ENCODE measurements at regions not wholly inside any gene's neighbourhood (a gene's known extent, or its start where the extent isn't known, plus 50 kb on each side); places are given as distances from the start of the nearest gene placed in this dataset.
"Not testable (repeated sequence)": the region's sequence is repeated elsewhere in the genome, so short reads cannot be mapped to it uniquely, and the experiment has no call there.

- no peak overlapping the region for H3K27ac Mint-ChIP-seq
- no peaks in the 10 kb centered on the region for H3K9me3 Mint-ChIP-seq
- no peak overlapping the region for H3K4me3 Mint-ChIP-seq
- no peaks in the 10 kb centered on the region for H3K27me3 Mint-ChIP-seq
- no peaks in the 10 kb centered on the region for H3K36me3 Mint-ChIP-seq
- H3K4me1 Mint-ChIP-seq = no peaks in the 10 kb centered on the region
Measured at GRCh38 chr3:165716592-165716991, 120.6 kb downstream of the BCHE start.

GRCh38 chr3:165713479-165713878 is 123.7 kb downstream of the BCHE start:
- no peaks in the 10 kb centered on the region for H3K36me3 Mint-ChIP-seq
- H3K4me1 Mint-ChIP-seq = no peaks in the 10 kb centered on the region
- H3K4me3 Mint-ChIP-seq = no peak overlapping the region
- no peaks in the 10 kb centered on the region for H3K9me3 Mint-ChIP-seq
- no peaks in the 10 kb centered on the region for H3K27me3 Mint-ChIP-seq
- H3K27ac Mint-ChIP-seq = no peak overlapping the region

GRCh38 chr3:165712382-165712781 is 124.8 kb downstream of the BCHE start:
- Mint-ChIP-seq H3K27me3 (no peaks in the 10 kb centered on the region), H3K36me3 (no peaks in the 10 kb centered on the region), H3K4me3 (no peak overlapping the region)

GRCh38 chr3:165697910-165698309 is 139.3 kb downstream of the BCHE start:
- H3K36me3 Mint-ChIP-seq = no peaks in the 10 kb centered on the region
- peaks cover 4% of the 10 kb centered on the region for H3K9me3 Mint-ChIP-seq

More at GRCh38 chr3:165712382-165712781, 124.8 kb downstream of the BCHE start:
- no peaks in the 10 kb centered on the region for H3K9me3 Mint-ChIP-seq
- H3K4me1 Mint-ChIP-seq = no peaks in the 10 kb centered on the region
- no peak overlapping the region for H3K27ac Mint-ChIP-seq

GRCh38 chr3:165696496-165696895 is 140.7 kb downstream of the BCHE start:
- Mint-ChIP-seq H3K9me3 (peaks cover 11% of the 10 kb centered on the region), H3K27ac (no peak overlapping the region), H3K4me1 (no peaks in the 10 kb centered on the region), H3K36me3 (no peaks in the 10 kb centered on the region), H3K27me3 (no peaks in the 10 kb centered on the region), H3K4me3 (no peak overlapping the region)

More at GRCh38 chr3:165697910-165698309, 139.3 kb downstream of the BCHE start:
- Mint-ChIP-seq H3K4me1 (no peaks in the 10 kb centered on the region), H3K27me3 (no peaks in the 10 kb centered on the region), H3K4me3 (no peak overlapping the region), H3K27ac (no peak overlapping the region)

GRCh38 chr3:165683947-165684346 is 153.3 kb downstream of the BCHE start:
- Mint-ChIP-seq H3K9me3 (peaks cover 10% of the 10 kb centered on the region), H3K27ac (no peak overlapping the region), H3K4me1 (no peaks in the 10 kb centered on the region), H3K27me3 (no peaks in the 10 kb centered on the region), H3K4me3 (no peak overlapping the region), H3K36me3 (no peaks in the 10 kb centered on the region)

GRCh38 chr3:165682734-165683133 is 154.5 kb downstream of the BCHE start:
- no peak overlapping the region for H3K4me3 Mint-ChIP-seq
- H3K36me3 Mint-ChIP-seq = no peaks in the 10 kb centered on the region
- no peaks in the 10 kb centered on the region for H3K4me1 Mint-ChIP-seq
- H3K27ac Mint-ChIP-seq = no peak overlapping the region
- H3K27me3 Mint-ChIP-seq = no peaks in the 10 kb centered on the region
- H3K9me3 Mint-ChIP-seq = peaks cover 5% of the 10 kb centered on the region

- H3K4me3 Mint-ChIP-seq = no peak overlapping the region
- H3K9me3 Mint-ChIP-seq = peaks cover 6% of the 10 kb centered on the region
- H3K27ac Mint-ChIP-seq = no peak overlapping the region
- H3K27me3 Mint-ChIP-seq = no peaks in the 10 kb centered on the region
- no peaks in the 10 kb centered on the region for H3K4me1 Mint-ChIP-seq
- no peaks in the 10 kb centered on the region for H3K36me3 Mint-ChIP-seq
Measured at GRCh38 chr3:165669967-165670366, 167.3 kb downstream of the BCHE start.

GRCh38 chr3:165669504-165669903 is 167.7 kb downstream of the BCHE start:
- H3K27ac Mint-ChIP-seq = no peak overlapping the region
- peaks cover 6% of the 10 kb centered on the region for H3K9me3 Mint-ChIP-seq
- H3K27me3 Mint-ChIP-seq = no peaks in the 10 kb centered on the region
- no peaks in the 10 kb centered on the region for H3K36me3 Mint-ChIP-seq
- no peaks in the 10 kb centered on the region for H3K4me1 Mint-ChIP-seq
- H3K4me3 Mint-ChIP-seq = no peak overlapping the region

- no peaks in the 10 kb centered on the region for H3K36me3 Mint-ChIP-seq
- no peaks in the 10 kb centered on the region for H3K27me3 Mint-ChIP-seq
- H3K9me3 Mint-ChIP-seq = peaks cover 6% of the 10 kb centered on the region
- no peak overlapping the region for H3K27ac Mint-ChIP-seq
- no peak overlapping the region for H3K4me3 Mint-ChIP-seq
- H3K4me1 Mint-ChIP-seq = no peaks in the 10 kb centered on the region
Measured at GRCh38 chr3:165667676-165668075, 169.5 kb downstream of the BCHE start.

- H3K27me3 Mint-ChIP-seq = no peaks in the 10 kb centered on the region
- H3K4me1 Mint-ChIP-seq = no peaks in the 10 kb centered on the region
- H3K9me3 Mint-ChIP-seq = peaks cover 7% of the 10 kb centered on the region
- no peak overlapping the region for H3K4me3 Mint-ChIP-seq
- H3K27ac Mint-ChIP-seq = no peak overlapping the region
- H3K36me3 Mint-ChIP-seq = no peaks in the 10 kb centered on the region
Measured at GRCh38 chr3:165658027-165658426, 179.2 kb downstream of the BCHE start.

- Mint-ChIP-seq H3K4me3 (no peak overlapping the region), H3K36me3 (no peaks in the 10 kb centered on the region), H3K27ac (no peak overlapping the region), H3K9me3 (no peaks in the 10 kb centered on the region), H3K27me3 (no peaks in the 10 kb centered on the region), H3K4me1 (no peaks in the 10 kb centered on the region)
Measured at GRCh38 chr3:165653130-165653778, 184.0 kb downstream of the BCHE start.

GRCh38 chr3:165649282-165649681 is 187.9 kb downstream of the BCHE start:
- not testable (repeated sequence) for H3K4me1 Mint-ChIP-seq, H3K4me3 Mint-ChIP-seq, H3K27me3 Mint-ChIP-seq, H3K9me3 Mint-ChIP-seq, H3K27ac Mint-ChIP-seq, H3K36me3 Mint-ChIP-seq

- H3K4me1 Mint-ChIP-seq = no peaks in the 10 kb centered on the region
- no peaks in the 10 kb centered on the region for H3K27me3 Mint-ChIP-seq
Measured at GRCh38 chr3:165645191-165645590, 192.0 kb downstream of the BCHE start.

GRCh38 chr3:165644331-165644730 is 192.9 kb downstream of the BCHE start:
- Mint-ChIP-seq H3K36me3 (no peaks in the 10 kb centered on the region), H3K27me3 (no peaks in the 10 kb centered on the region), H3K4me3 (no peak overlapping the region), H3K9me3 (no peaks in the 10 kb centered on the region), H3K4me1 (no peaks in the 10 kb centered on the region), H3K27ac (no peak overlapping the region)

More at GRCh38 chr3:165645191-165645590, 192.0 kb downstream of the BCHE start:
- H3K4me3 Mint-ChIP-seq = no peak overlapping the region
- no peak overlapping the region for H3K27ac Mint-ChIP-seq
- no peaks in the 10 kb centered on the region for H3K36me3 Mint-ChIP-seq
- H3K9me3 Mint-ChIP-seq = no peaks in the 10 kb centered on the region

- Mint-ChIP-seq H3K4me1 (no peaks in the 10 kb centered on the region), H3K9me3 (no peaks in the 10 kb centered on the region), H3K27ac (no peak overlapping the region), H3K27me3 (no peaks in the 10 kb centered on the region), H3K4me3 (no peak overlapping the region), H3K36me3 (no peaks in the 10 kb centered on the region)
Measured at GRCh38 chr3:165643425-165643824, 193.8 kb downstream of the BCHE start.
